HPDE6-E6E7 (cell line): ENCODE measurements at regions not wholly inside any gene's neighbourhood (a gene's known extent, or its start where the extent isn't known, plus 50 kb on each side); places are given as distances from the start of the nearest gene placed in this dataset.

Experiments
- DNase-seq: peaks from one replicate; pipeline ENCODE4 v3.0.0; 2011; ENCODE audit warnings: missing footprints; ENCODE audit errors: extremely low spot score

- DNase-seq, result no peak
These were observed 425.3 kb downstream of the GPATCH2 start for GRCh38 chr1:217205578-217205977.

- DNase-seq, result no peak
These were observed 434.3 kb downstream of the GPATCH2 start for GRCh38 chr1:217196616-217197015.

GRCh38 chr1:217193151-217193550 is 437.7 kb downstream of the GPATCH2 start:
- DNase-seq, result no peak

GRCh38 chr1:217191441-217191840 is 439.4 kb downstream of the GPATCH2 start:
- DNase-seq, result no peak

GRCh38 chr1:217190359-217190758 is 440.5 kb downstream of the GPATCH2 start:
- no peak for DNase-seq

- DNase-seq, result no peak
These were observed 441.5 kb downstream of the GPATCH2 start for GRCh38 chr1:217189362-217189761.

- DNase-seq, result no peak
These were observed 442.3 kb downstream of the GPATCH2 start for GRCh38 chr1:217188280-217189237.

GRCh38 chr1:217186664-217187063 is 444.2 kb downstream of the GPATCH2 start:
- DNase-seq, result no peak

- no peak for DNase-seq
These were observed 446.0 kb downstream of the GPATCH2 start for GRCh38 chr1:217184854-217185253.

- DNase-seq, result no peak
These were observed 447.9 kb downstream of the GPATCH2 start for GRCh38 chr1:217182992-217183391.

GRCh38 chr1:217181756-217182155 is 449.1 kb downstream of the GPATCH2 start:
- DNase-seq, result no peak

GRCh38 chr1:217181176-217181746 is 449.6 kb downstream of the GPATCH2 start:
- no peak for DNase-seq

- no peak for DNase-seq
These were observed 450.4 kb downstream of the GPATCH2 start for GRCh38 chr1:217180443-217180842.

- no peak for DNase-seq
These were observed 441.2 kb upstream of the ESRRG start for GRCh38 chr1:217164403-217164802.

GRCh38 chr1:217153361-217153760 is 430.1 kb upstream of the ESRRG start:
- DNase-seq, result no peak

GRCh38 chr1:217150366-217150765 is 427.1 kb upstream of the ESRRG start:
- DNase-seq, result no peak

GRCh38 chr1:217149791-217150190 is 426.6 kb upstream of the ESRRG start:
- no peak for DNase-seq

GRCh38 chr1:217141711-217142110 is 418.5 kb upstream of the ESRRG start:
- no peak for DNase-seq

- no peak for DNase-seq
These were observed 417.0 kb upstream of the ESRRG start for GRCh38 chr1:217140041-217140901.

GRCh38 chr1:217139513-217139912 is 416.3 kb upstream of the ESRRG start:
- no peak for DNase-seq

- DNase-seq, result no peak
These were observed 415.7 kb upstream of the ESRRG start for GRCh38 chr1:217138799-217139466.
